SW 1271 (cell line): ENCODE measurements at regions not wholly inside any gene's neighbourhood (a gene's known extent, or its start where the extent isn't known, plus 50 kb on each side); places are given as distances from the start of the nearest gene placed in this dataset.

ENCODE experiments used
- DNase-seq, 2 experiments: peaks; one replicate each; lab custom pipeline; 2025; lab: John Stamatoyannopoulos, UW

GRCh38 chrX:147699061-147699460 lies 212.7 kb upstream of the FMR1 start:
- DNase-seq, result no peak

- no peak for DNase-seq
Observed at GRCh38 chrX:147710301-147710700, 201.4 kb upstream of the FMR1 start.

GRCh38 chrX:147733369-147733768 lies 178.3 kb upstream of the FMR1 start:
- DNase-seq, result no peak

GRCh38 chrX:147735364-147735763 lies 176.4 kb upstream of the FMR1 start:
- no peak for DNase-seq

- DNase-seq, result no peak
Observed at GRCh38 chrX:147736045-147736444, 175.7 kb upstream of the FMR1 start.

- no peak for DNase-seq
Observed at GRCh38 chrX:147737690-147738089, 174.0 kb upstream of the FMR1 start.

GRCh38 chrX:147738265-147738664 lies 173.5 kb upstream of the FMR1 start:
- no peak for DNase-seq

GRCh38 chrX:147739196-147739595 lies 172.5 kb upstream of the FMR1 start:
- no peak for DNase-seq

GRCh38 chrX:147741776-147742175 lies 169.9 kb upstream of the FMR1 start:
- no peak for DNase-seq

GRCh38 chrX:147749308-147749707 lies 162.4 kb upstream of the FMR1 start:
- DNase-seq, result no peak

- no peak for DNase-seq
Observed at GRCh38 chrX:147757750-147758149, 154.0 kb upstream of the FMR1 start.

- DNase-seq, result no peak
Observed at GRCh38 chrX:147763131-147763530, 148.6 kb upstream of the FMR1 start.

- DNase-seq, result no peak
Observed at GRCh38 chrX:147764868-147765267, 146.9 kb upstream of the FMR1 start.

- DNase-seq, result no peak
Observed at GRCh38 chrX:147770858-147771257, 140.9 kb upstream of the FMR1 start.

GRCh38 chrX:147776988-147777387 lies 134.7 kb upstream of the FMR1 start:
- DNase-seq, result no peak

GRCh38 chrX:147779173-147779572 lies 132.5 kb upstream of the FMR1 start:
- DNase-seq, result no peak

- no peak for DNase-seq
Observed at GRCh38 chrX:147781844-147782243, 129.9 kb upstream of the FMR1 start.

GRCh38 chrX:147788641-147789350 lies 122.9 kb upstream of the FMR1 start:
- DNase-seq, result no peak

GRCh38 chrX:147800663-147801062 lies 111.1 kb upstream of the FMR1 start:
- DNase-seq, result no peak

GRCh38 chrX:147803948-147804347 lies 107.8 kb upstream of the FMR1 start:
- DNase-seq, result peak in 1 of 2 experiments; percentile 1

- DNase-seq, result no peak
Observed at GRCh38 chrX:147811803-147812202, 99.9 kb upstream of the FMR1 start.

- DNase-seq, result no peak
Observed at GRCh38 chrX:147827070-147827469, 84.6 kb upstream of the FMR1 start.

GRCh38 chrX:147828719-147829118 lies 83.0 kb upstream of the FMR1 start:
- no peak for DNase-seq

- no peak for DNase-seq
Observed at GRCh38 chrX:147832707-147833348, 78.9 kb upstream of the FMR1 start.
